ENCODE measurements at regions not wholly inside any gene's neighbourhood (a gene's known extent, or its start where the extent isn't known, plus 50 kb on each side); places are given as distances from the start of the nearest gene placed in this dataset.

DNA sequence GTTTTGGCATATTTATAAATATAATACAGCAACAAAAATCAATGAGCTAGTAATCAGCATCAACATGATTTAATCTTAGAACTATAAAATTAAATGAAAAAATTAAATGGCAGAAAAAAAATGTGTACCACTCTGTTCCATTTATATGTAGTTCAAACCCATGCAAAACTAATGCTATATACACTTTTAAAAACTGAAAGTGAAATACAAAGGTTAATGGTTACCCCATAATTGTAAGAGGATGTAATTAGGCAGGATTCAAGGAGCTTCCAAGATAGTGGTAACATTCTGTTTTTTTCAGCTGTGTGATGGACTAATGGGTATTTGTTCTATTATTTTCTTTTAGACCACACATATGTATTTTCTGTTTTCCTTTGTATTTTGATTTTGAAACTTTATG, 492.1 kb downstream of the UTRN start:
- Mint-ChIP-seq H3K4me1 (ENCODE audit: low read depth, unreplicated experiment) (peaks cover 4% of the 10 kb centered on the region), H3K27ac (ENCODE audit: unreplicated experiment) (no peak overlapping the region), H3K9me3 (ENCODE audit: unreplicated experiment) (no peaks in the 10 kb centered on the region)

GRCh38 chr6:144778056-144778455, 492.9 kb downstream of the UTRN start:
- no peak overlapping the region for H3K4me3 Mint-ChIP-seq (ENCODE audit: unreplicated experiment)
- H3K36me3 Mint-ChIP-seq (ENCODE audit: unreplicated experiment) = no peaks in the 10 kb centered on the region
- H3K27me3 Mint-ChIP-seq (ENCODE audit: unreplicated experiment) = no peaks in the 10 kb centered on the region
- no peak for TF ChIP-seq CTCF (IDR thresholded peaks at IDR 0.05; ENCODE audit: partially characterized antibody, unreplicated experiment)
- DNase-seq = no peak
- peaks cover under 1% of the 10 kb centered on the region for H3K4me1 Mint-ChIP-seq (ENCODE audit: low read depth, unreplicated experiment)
- H3K9me3 Mint-ChIP-seq (ENCODE audit: unreplicated experiment) = no peaks in the 10 kb centered on the region
- no peak overlapping the region for H3K27ac Mint-ChIP-seq (ENCODE audit: unreplicated experiment)

More for the DNA sequence above, 492.1 kb downstream of the UTRN start:
- no peaks in the 10 kb centered on the region for H3K36me3 Mint-ChIP-seq (ENCODE audit: unreplicated experiment)
- no peak overlapping the region for H3K4me3 Mint-ChIP-seq (ENCODE audit: unreplicated experiment)
- TF ChIP-seq CTCF (IDR thresholded peaks at IDR 0.05; ENCODE audit: partially characterized antibody, unreplicated experiment) = no peak
- H3K27me3 Mint-ChIP-seq (ENCODE audit: unreplicated experiment) = no peaks in the 10 kb centered on the region
- DNase-seq = no peak

GRCh38 chr6:144778773-144779492, 493.8 kb downstream of the UTRN start:
- no peak for DNase-seq
- Mint-ChIP-seq H3K36me3 (ENCODE audit: unreplicated experiment) (no peaks in the 10 kb centered on the region), H3K27ac (ENCODE audit: unreplicated experiment) (no peak overlapping the region)

DNA sequence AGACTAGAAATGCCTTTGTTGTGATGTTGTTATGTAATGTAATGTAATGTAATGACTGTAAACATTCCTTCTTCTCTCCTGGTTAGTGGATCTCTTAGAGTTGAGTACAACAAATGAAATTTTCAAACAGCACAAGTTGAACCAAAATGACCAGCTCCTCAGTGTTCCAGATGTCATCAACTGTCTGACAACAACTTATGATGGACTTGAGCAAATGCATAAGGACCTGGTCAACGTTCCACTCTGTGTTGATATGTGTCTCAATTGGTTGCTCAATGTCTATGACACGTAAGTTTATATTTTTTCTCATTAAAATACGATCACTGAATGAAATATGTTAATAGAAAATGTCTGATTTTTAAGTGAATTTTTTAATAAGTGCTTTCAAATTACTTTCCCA, 496.7 kb downstream of the UTRN start:
- Mint-ChIP-seq H3K27ac (ENCODE audit: unreplicated experiment) (no peak overlapping the region), H3K9me3 (ENCODE audit: unreplicated experiment) (no peaks in the 10 kb centered on the region), H3K4me3 (ENCODE audit: unreplicated experiment) (no peak overlapping the region), H3K4me1 (ENCODE audit: low read depth, unreplicated experiment) (no peaks in the 10 kb centered on the region), H3K36me3 (ENCODE audit: unreplicated experiment) (no peaks in the 10 kb centered on the region), H3K27me3 (ENCODE audit: unreplicated experiment) (no peaks in the 10 kb centered on the region)
- no peak for TF ChIP-seq CTCF (IDR thresholded peaks at IDR 0.05; ENCODE audit: partially characterized antibody, unreplicated experiment)
- no peak for DNase-seq

More at GRCh38 chr6:144778773-144779492, 493.8 kb downstream of the UTRN start:
- no peaks in the 10 kb centered on the region for H3K27me3 Mint-ChIP-seq (ENCODE audit: unreplicated experiment)
- TF ChIP-seq CTCF (IDR thresholded peaks at IDR 0.05; ENCODE audit: partially characterized antibody, unreplicated experiment) = no peak
- H3K4me3 Mint-ChIP-seq (ENCODE audit: unreplicated experiment) = no peak overlapping the region
- H3K9me3 Mint-ChIP-seq (ENCODE audit: unreplicated experiment) = no peaks in the 10 kb centered on the region
- H3K4me1 Mint-ChIP-seq (ENCODE audit: low read depth, unreplicated experiment) = no peaks in the 10 kb centered on the region

DNA sequence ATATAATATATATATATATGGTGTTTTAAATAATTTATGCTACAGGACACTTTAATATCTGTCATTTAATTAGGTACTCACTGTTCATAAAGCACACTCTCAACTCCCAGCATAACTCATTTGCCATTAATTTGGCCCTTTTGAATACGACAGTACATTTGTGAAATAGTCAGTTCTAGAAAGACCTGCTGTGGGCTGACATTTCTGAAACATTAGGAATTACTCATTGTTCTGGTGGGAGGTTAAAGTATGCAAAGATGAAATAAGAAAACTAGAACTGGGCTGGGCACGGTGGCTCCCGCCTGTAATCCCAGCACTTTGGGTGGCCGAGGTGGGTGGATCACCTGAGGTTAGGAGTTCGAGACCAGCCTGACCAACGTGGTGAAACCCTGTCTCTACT, 497.5 kb downstream of the UTRN start:
- TF ChIP-seq CTCF (IDR thresholded peaks at IDR 0.05; ENCODE audit: partially characterized antibody, unreplicated experiment) = no peak
- H3K27ac Mint-ChIP-seq (ENCODE audit: unreplicated experiment) = no peak overlapping the region
- no peaks in the 10 kb centered on the region for H3K4me1 Mint-ChIP-seq (ENCODE audit: low read depth, unreplicated experiment)
- H3K9me3 Mint-ChIP-seq (ENCODE audit: unreplicated experiment) = no peaks in the 10 kb centered on the region
- H3K27me3 Mint-ChIP-seq (ENCODE audit: unreplicated experiment) = no peaks in the 10 kb centered on the region
- DNase-seq = no peak
- no peaks in the 10 kb centered on the region for H3K36me3 Mint-ChIP-seq (ENCODE audit: unreplicated experiment)
- no peak overlapping the region for H3K4me3 Mint-ChIP-seq (ENCODE audit: unreplicated experiment)
